ENCODE measurements at regions not wholly inside any gene's neighbourhood (a gene's known extent, or its start where the extent isn't known, plus 50 kb on each side); places are given as distances from the start of the nearest gene placed in this dataset.

GRCh38 chr22:49608660-49609059 is 219.0 kb downstream of the BRD1 start:
- Histone ChIP-seq H3K27ac (ENCODE audit: low read depth in 2 of 2, low read length in 2 of 2) (no peak overlapping the region), H3K9me3 (ENCODE audit: control insufficient read depth in 2 of 2, low read length in 2 of 2) (peaks cover 2 to 5% of the 10 kb centered on the region in 2 donors), H3K27me3 (ENCODE audit: control insufficient read depth in 2 of 2, insufficient read depth in 2 of 2, low read length in 2 of 2) (no peaks in the 10 kb centered on the region), H3K9ac (ENCODE audit: low read depth in 1 of 2, low read length in 2 of 2) (no peak overlapping the region), H3K4me1 (ENCODE audit: control insufficient read depth in 2 of 2, insufficient read depth in 2 of 2, low read length in 2 of 2) (no peaks in the 10 kb centered on the region), H3K36me3 (ENCODE audit: control insufficient read depth in 2 of 2, insufficient read depth in 2 of 2, low read length in 2 of 2) (no peaks in the 10 kb centered on the region), H3K4me3 (ENCODE audit: low read length in 2 of 2) (no peak overlapping the region)

DNA sequence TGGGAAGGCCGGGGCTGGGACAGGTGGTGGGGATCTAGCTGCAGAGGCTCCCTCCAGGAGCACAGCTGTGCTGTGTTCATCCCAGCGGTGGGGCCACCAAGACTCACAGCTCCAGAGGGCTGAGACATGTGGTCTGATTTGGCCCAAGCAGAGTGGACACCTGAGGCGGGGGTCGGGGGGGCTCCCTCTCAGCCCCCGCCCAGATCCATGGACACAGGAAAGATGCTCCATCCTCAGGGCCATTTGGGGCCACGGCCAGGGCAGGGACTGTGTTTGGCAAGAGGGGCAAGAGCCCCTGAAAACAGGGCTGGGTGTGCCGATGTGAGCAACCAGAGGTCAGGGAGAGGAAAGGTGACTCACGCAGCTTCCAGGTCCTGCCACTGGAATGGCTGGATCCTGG is 219.4 kb downstream of the BRD1 start:
- no peak overlapping the region for H3K9ac ChIP-seq (ENCODE audit: low read depth in 1 of 2, low read length in 2 of 2)
- peaks cover 2 to 5% of the 10 kb centered on the region in 2 donors for H3K9me3 ChIP-seq (ENCODE audit: control insufficient read depth in 2 of 2, low read length in 2 of 2)
- H3K4me1 ChIP-seq (ENCODE audit: control insufficient read depth in 2 of 2, insufficient read depth in 2 of 2, low read length in 2 of 2): no peaks in the 10 kb centered on the region
- no peak overlapping the region for H3K4me3 ChIP-seq (ENCODE audit: low read length in 2 of 2)
- no peaks in the 10 kb centered on the region for H3K27me3 ChIP-seq (ENCODE audit: control insufficient read depth in 2 of 2, insufficient read depth in 2 of 2, low read length in 2 of 2)
- H3K36me3 ChIP-seq (ENCODE audit: control insufficient read depth in 2 of 2, insufficient read depth in 2 of 2, low read length in 2 of 2): no peaks in the 10 kb centered on the region
- no peak overlapping the region for H3K27ac ChIP-seq (ENCODE audit: low read depth in 2 of 2, low read length in 2 of 2)

DNA sequence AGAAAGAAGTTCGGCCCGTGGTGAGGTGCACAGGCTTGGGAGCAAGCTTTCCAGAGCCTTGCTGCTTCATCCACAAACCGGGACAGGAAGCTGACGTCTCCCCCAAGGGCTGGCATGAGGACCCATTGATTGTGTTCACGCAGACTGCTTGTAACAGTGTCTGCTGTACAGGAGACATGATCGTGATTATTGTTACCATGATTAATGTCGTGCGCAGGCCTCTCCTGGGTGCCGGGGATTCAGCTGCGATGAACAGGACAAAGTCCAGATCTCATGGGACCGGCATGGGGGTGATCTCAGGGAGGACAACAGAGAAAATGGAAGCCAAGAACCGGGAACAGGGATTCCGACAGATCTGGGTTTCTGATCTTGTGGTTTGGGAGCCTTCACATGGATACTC is 219.9 kb downstream of the BRD1 start:
- H3K27ac ChIP-seq (ENCODE audit: low read depth in 2 of 2, low read length in 2 of 2): no peak overlapping the region
- H3K9me3 ChIP-seq (ENCODE audit: control insufficient read depth in 2 of 2, low read length in 2 of 2): peaks cover 0 to 5% of the 10 kb centered on the region in 2 donors
- H3K27me3 ChIP-seq (ENCODE audit: control insufficient read depth in 2 of 2, insufficient read depth in 2 of 2, low read length in 2 of 2): no peaks in the 10 kb centered on the region

GRCh38 chr22:49606562-49607290 is 220.9 kb downstream of the BRD1 start:
- H3K27me3 ChIP-seq (ENCODE audit: control insufficient read depth in 2 of 2, insufficient read depth in 2 of 2, low read length in 2 of 2): no peaks in the 10 kb centered on the region
- no peaks in the 10 kb centered on the region for H3K36me3 ChIP-seq (ENCODE audit: control insufficient read depth in 2 of 2, insufficient read depth in 2 of 2, low read length in 2 of 2)
- no peak overlapping the region for H3K9ac ChIP-seq (ENCODE audit: low read depth in 1 of 2, low read length in 2 of 2)
- no peak overlapping the region for H3K4me3 ChIP-seq (ENCODE audit: low read length in 2 of 2)
- no peak overlapping the region for H3K27ac ChIP-seq (ENCODE audit: low read depth in 2 of 2, low read length in 2 of 2)
- H3K9me3 ChIP-seq (ENCODE audit: control insufficient read depth in 2 of 2, low read length in 2 of 2): peaks cover 0 to 5% of the 10 kb centered on the region in 2 donors
- H3K4me1 ChIP-seq (ENCODE audit: control insufficient read depth in 2 of 2, insufficient read depth in 2 of 2, low read length in 2 of 2): no peaks in the 10 kb centered on the region

More for the DNA sequence above, 219.9 kb downstream of the BRD1 start:
- no peaks in the 10 kb centered on the region for H3K4me1 ChIP-seq (ENCODE audit: control insufficient read depth in 2 of 2, insufficient read depth in 2 of 2, low read length in 2 of 2)
- no peaks in the 10 kb centered on the region for H3K36me3 ChIP-seq (ENCODE audit: control insufficient read depth in 2 of 2, insufficient read depth in 2 of 2, low read length in 2 of 2)
- no peak overlapping the region for H3K9ac ChIP-seq (ENCODE audit: low read depth in 1 of 2, low read length in 2 of 2)
- no peak overlapping the region for H3K4me3 ChIP-seq (ENCODE audit: low read length in 2 of 2)

DNA sequence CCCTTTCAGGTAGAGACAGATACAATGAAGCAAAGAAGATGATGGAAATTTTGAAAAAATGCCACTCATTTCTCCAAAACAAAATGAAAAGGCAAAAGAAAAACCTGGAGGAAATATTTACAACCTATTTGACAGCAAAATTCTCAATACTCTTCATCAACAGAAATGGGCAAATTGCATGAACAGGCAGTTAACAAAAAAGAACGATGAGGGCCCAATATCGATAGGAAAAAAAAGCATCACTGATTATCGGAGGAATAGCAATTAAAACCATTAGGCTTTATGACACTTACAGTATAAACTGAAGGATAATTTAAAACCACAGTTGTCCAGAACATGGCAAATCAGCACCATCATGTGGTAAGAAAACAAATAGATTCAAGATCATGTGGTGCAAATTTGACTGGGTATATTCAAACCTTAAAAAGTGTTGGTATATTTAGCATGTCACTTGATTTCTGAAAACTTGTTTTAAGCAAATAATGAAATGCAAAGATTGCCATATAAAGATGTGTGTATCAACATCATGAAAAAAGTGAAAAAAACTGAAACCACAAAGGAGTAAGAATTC is 222.9 kb downstream of the BRD1 start:
- Histone ChIP-seq H3K4me1 (ENCODE audit: control insufficient read depth in 2 of 2, insufficient read depth in 2 of 2, low read length in 2 of 2) (no peaks in the 10 kb centered on the region), H3K27ac (ENCODE audit: low read depth in 2 of 2, low read length in 2 of 2) (no peak overlapping the region), H3K4me3 (ENCODE audit: low read length in 2 of 2) (no peak overlapping the region), H3K9me3 (ENCODE audit: control insufficient read depth in 2 of 2, low read length in 2 of 2) (peaks cover 0 to 5% of the 10 kb centered on the region in 2 donors), H3K27me3 (ENCODE audit: control insufficient read depth in 2 of 2, insufficient read depth in 2 of 2, low read length in 2 of 2) (no peaks in the 10 kb centered on the region), H3K36me3 (ENCODE audit: control insufficient read depth in 2 of 2, insufficient read depth in 2 of 2, low read length in 2 of 2) (no peaks in the 10 kb centered on the region), H3K9ac (ENCODE audit: low read depth in 1 of 2, low read length in 2 of 2) (no peak overlapping the region)

DNA sequence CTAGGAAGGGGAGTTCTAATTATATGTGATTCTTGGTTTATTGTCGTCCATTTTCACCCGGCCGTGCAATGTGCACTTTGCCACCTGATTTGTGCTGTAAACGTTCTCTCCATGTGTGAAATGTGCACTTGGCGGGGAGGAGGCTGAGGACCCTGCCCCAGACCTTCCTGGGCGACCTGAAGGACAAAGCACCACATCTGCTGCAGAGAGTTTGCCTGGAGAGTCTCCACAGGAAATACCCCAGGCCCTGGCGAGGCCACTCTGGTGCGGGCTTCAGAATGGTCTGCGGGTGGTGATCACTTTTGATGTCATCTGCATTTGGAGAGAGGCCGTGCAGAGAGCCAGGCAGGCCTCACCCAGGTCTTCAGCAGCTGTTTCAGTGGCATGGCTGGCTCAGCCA is 224.7 kb downstream of the BRD1 start:
- Histone ChIP-seq H3K4me3 (ENCODE audit: low read length in 2 of 2) (no peak overlapping the region), H3K27ac (ENCODE audit: low read depth in 2 of 2, low read length in 2 of 2) (no peak overlapping the region), H3K9ac (ENCODE audit: low read depth in 1 of 2, low read length in 2 of 2) (no peak overlapping the region), H3K27me3 (ENCODE audit: control insufficient read depth in 2 of 2, insufficient read depth in 2 of 2, low read length in 2 of 2) (no peaks in the 10 kb centered on the region), H3K36me3 (ENCODE audit: control insufficient read depth in 2 of 2, insufficient read depth in 2 of 2, low read length in 2 of 2) (no peaks in the 10 kb centered on the region), H3K9me3 (ENCODE audit: control insufficient read depth in 2 of 2, low read length in 2 of 2) (peaks cover 0 to 5% of the 10 kb centered on the region in 2 donors), H3K4me1 (ENCODE audit: control insufficient read depth in 2 of 2, insufficient read depth in 2 of 2, low read length in 2 of 2) (no peaks in the 10 kb centered on the region)

- Histone ChIP-seq H3K27ac (ENCODE audit: low read depth in 2 of 2, low read length in 2 of 2) (no peak overlapping the region), H3K36me3 (ENCODE audit: control insufficient read depth in 2 of 2, insufficient read depth in 2 of 2, low read length in 2 of 2) (no peaks in the 10 kb centered on the region), H3K4me3 (ENCODE audit: low read length in 2 of 2) (no peak overlapping the region), H3K27me3 (ENCODE audit: control insufficient read depth in 2 of 2, insufficient read depth in 2 of 2, low read length in 2 of 2) (no peaks in the 10 kb centered on the region), H3K9ac (ENCODE audit: low read depth in 1 of 2, low read length in 2 of 2) (no peak overlapping the region), H3K9me3 (ENCODE audit: control insufficient read depth in 2 of 2, low read length in 2 of 2) (peaks cover 0 to 5% of the 10 kb centered on the region in 2 donors), H3K4me1 (ENCODE audit: control insufficient read depth in 2 of 2, insufficient read depth in 2 of 2, low read length in 2 of 2) (no peaks in the 10 kb centered on the region)
These were observed 225.2 kb downstream of the BRD1 start for GRCh38 chr22:49602481-49602880.

GRCh38 chr22:49601614-49602321 is 225.9 kb downstream of the BRD1 start:
- Histone ChIP-seq H3K36me3 (ENCODE audit: control insufficient read depth in 2 of 2, insufficient read depth in 2 of 2, low read length in 2 of 2) (no peaks in the 10 kb centered on the region), H3K9ac (ENCODE audit: low read depth in 1 of 2, low read length in 2 of 2) (no peak overlapping the region), H3K27ac (ENCODE audit: low read depth in 2 of 2, low read length in 2 of 2) (no peak overlapping the region), H3K4me1 (ENCODE audit: control insufficient read depth in 2 of 2, insufficient read depth in 2 of 2, low read length in 2 of 2) (no peaks in the 10 kb centered on the region), H3K27me3 (ENCODE audit: control insufficient read depth in 2 of 2, insufficient read depth in 2 of 2, low read length in 2 of 2) (no peaks in the 10 kb centered on the region), H3K4me3 (ENCODE audit: low read length in 2 of 2) (no peak overlapping the region), H3K9me3 (ENCODE audit: control insufficient read depth in 2 of 2, low read length in 2 of 2) (peaks cover 0 to 5% of the 10 kb centered on the region in 2 donors)

DNA sequence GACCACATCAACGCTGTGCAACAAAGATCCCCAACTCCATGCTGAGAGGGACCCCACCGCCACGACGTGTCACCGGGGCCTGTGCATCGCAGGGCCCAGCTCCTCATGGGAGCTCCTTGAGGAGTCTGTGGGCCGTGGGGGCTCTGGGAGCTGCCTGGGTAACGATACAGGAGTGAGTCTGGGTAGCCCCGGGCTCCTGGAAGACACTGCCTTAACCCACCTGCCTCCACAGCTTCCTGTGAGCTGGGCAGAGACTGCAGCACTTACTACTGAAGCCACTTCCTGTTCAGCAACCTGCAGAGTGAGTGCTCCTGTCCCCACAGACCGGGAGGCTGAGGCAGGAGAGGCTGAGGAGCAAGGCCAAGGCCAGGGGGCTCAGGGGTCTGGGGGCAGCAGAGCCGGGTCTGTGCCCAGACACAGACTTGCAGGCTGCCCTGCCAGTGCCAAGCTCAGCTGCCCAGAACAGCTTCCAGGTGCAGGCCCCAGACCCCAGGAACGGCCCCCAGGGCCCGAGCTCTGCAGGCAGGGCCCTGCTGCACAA is 226.7 kb downstream of the BRD1 start:
- Histone ChIP-seq H3K27ac (ENCODE audit: low read depth in 2 of 2, low read length in 2 of 2) (no peak overlapping the region), H3K9me3 (ENCODE audit: control insufficient read depth in 2 of 2, low read length in 2 of 2) (peaks cover 0 to 5% of the 10 kb centered on the region in 2 donors), H3K9ac (ENCODE audit: low read depth in 1 of 2, low read length in 2 of 2) (no peak overlapping the region), H3K4me3 (ENCODE audit: low read length in 2 of 2) (no peak overlapping the region), H3K4me1 (ENCODE audit: control insufficient read depth in 2 of 2, insufficient read depth in 2 of 2, low read length in 2 of 2) (no peaks in the 10 kb centered on the region), H3K36me3 (ENCODE audit: control insufficient read depth in 2 of 2, insufficient read depth in 2 of 2, low read length in 2 of 2) (peaks cover 0 to under 1% of the 10 kb centered on the region in 2 donors), H3K27me3 (ENCODE audit: control insufficient read depth in 2 of 2, insufficient read depth in 2 of 2, low read length in 2 of 2) (no peaks in the 10 kb centered on the region)

- Histone ChIP-seq H3K27ac (ENCODE audit: low read depth in 2 of 2, low read length in 2 of 2) (no peak overlapping the region), H3K9ac (ENCODE audit: low read depth in 1 of 2, low read length in 2 of 2) (no peak overlapping the region), H3K4me1 (ENCODE audit: control insufficient read depth in 2 of 2, insufficient read depth in 2 of 2, low read length in 2 of 2) (no peaks in the 10 kb centered on the region), H3K27me3 (ENCODE audit: control insufficient read depth in 2 of 2, insufficient read depth in 2 of 2, low read length in 2 of 2) (no peaks in the 10 kb centered on the region), H3K9me3 (ENCODE audit: control insufficient read depth in 2 of 2, low read length in 2 of 2) (peaks cover 0 to 5% of the 10 kb centered on the region in 2 donors), H3K4me3 (ENCODE audit: low read length in 2 of 2) (no peak overlapping the region), H3K36me3 (ENCODE audit: control insufficient read depth in 2 of 2, insufficient read depth in 2 of 2, low read length in 2 of 2) (peaks cover 0 to 5% of the 10 kb centered on the region in 2 donors)
These were observed 227.2 kb downstream of the BRD1 start for GRCh38 chr22:49600468-49600867.
